BJ (cell line): ENCODE measurements at regions not wholly inside any gene's neighbourhood (a gene's known extent, or its start where the extent isn't known, plus 50 kb on each side); places are given as distances from the start of the nearest gene placed in this dataset.

Experiments
- CTCF ChIA-PET: fragments of 350-600 bp; formaldehyde crosslinking; extraction: SDS; loops from one replicate; lab custom pipeline; 2021; ENCODE audit warnings: antibody characterized with exemption, inconsistent platforms; lab: Yijun Ruan, JAX
- POLR2A ChIA-PET: fragments of 300-600 bp; sonication (Branson Sonifier 250); formaldehyde crosslinking; extraction: SDS; loops from one replicate; lab custom pipeline; 2021; ENCODE audit warnings: antibody characterized with exemption; lab: Charles Lee
- DNase-seq: peaks from one replicate; pipeline ENCODE4 v3.0.0-alpha.2; 2011; ENCODE audit warnings: low read depth
- H3K27me3 ChIP-seq: 2 replicates; pipeline ENCODE4 v1.6.0; 2011; ENCODE audit warnings: low read length; ENCODE audit not compliant: control insufficient read depth, insufficient read depth
- H3K36me3 ChIP-seq: 2 replicates; pipeline ENCODE4 v1.5.1; 2011; ENCODE audit warnings: low read length; ENCODE audit not compliant: control insufficient read depth, insufficient read depth
- H3K4me3 ChIP-seq: 2 replicates; pipeline ENCODE4 v1.5.1; 2011; ENCODE audit warnings: low read depth, mild to moderate bottlenecking, control low read depth, low read length
- TF ChIP-seq, protein P1 (sequence below): IDR thresholded peaks from 2 replicates; pipeline ENCODE4 v1.5.1; 2011; ENCODE audit warnings: low read depth, mild to moderate bottlenecking, control low read depth, inconsistent platforms, low read length, moderate library complexity; ENCODE audit not compliant: insufficient read depth

DNA sequence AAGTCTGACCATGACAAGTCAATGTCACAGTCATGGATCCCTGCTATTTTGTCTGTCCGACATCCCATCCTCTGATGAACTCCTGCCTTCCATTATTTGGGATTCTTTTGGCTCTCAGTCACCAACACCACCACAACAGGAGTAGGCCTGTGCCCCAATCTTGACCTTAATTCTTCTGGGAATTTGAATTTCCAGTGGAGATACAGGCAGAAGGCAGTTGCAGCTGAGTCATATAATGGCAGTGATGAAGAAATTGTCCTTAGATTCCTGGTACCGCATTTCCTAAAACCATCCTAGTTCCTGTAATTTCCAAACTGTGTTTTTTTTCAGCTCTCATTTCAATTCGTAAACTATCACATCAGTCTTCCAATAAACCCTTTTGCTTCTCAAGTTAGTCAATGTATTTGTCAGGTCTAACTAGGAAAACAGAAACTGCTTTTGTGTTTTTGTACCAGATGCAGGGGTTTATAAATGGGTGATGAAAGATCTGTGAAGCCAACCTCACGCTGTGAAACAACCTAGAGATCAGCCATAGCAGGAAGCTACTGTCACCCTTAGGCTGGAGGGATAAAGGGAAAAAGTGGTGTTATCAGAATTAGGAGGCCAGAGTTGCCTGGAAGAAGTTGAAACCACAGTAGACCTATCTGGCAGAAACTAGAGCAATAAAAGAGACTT lies 126.3 kb upstream of the TMEM108 start:
- H3K4me3 ChIP-seq = no peak overlapping the region
- no peaks in the 10 kb centered on the region for H3K36me3 ChIP-seq
- POLR2A ChIA-PET = no interaction called here
- no peak for DNase-seq
- CTCF ChIA-PET = no interaction called here
- H3K27me3 ChIP-seq = no peaks in the 10 kb centered on the region
- TF ChIP-seq, protein P1, sequence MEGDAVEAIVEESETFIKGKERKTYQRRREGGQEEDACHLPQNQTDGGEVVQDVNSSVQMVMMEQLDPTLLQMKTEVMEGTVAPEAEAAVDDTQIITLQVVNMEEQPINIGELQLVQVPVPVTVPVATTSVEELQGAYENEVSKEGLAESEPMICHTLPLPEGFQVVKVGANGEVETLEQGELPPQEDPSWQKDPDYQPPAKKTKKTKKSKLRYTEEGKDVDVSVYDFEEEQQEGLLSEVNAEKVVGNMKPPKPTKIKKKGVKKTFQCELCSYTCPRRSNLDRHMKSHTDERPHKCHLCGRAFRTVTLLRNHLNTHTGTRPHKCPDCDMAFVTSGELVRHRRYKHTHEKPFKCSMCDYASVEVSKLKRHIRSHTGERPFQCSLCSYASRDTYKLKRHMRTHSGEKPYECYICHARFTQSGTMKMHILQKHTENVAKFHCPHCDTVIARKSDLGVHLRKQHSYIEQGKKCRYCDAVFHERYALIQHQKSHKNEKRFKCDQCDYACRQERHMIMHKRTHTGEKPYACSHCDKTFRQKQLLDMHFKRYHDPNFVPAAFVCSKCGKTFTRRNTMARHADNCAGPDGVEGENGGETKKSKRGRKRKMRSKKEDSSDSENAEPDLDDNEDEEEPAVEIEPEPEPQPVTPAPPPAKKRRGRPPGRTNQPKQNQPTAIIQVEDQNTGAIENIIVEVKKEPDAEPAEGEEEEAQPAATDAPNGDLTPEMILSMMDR = no peak

DNA sequence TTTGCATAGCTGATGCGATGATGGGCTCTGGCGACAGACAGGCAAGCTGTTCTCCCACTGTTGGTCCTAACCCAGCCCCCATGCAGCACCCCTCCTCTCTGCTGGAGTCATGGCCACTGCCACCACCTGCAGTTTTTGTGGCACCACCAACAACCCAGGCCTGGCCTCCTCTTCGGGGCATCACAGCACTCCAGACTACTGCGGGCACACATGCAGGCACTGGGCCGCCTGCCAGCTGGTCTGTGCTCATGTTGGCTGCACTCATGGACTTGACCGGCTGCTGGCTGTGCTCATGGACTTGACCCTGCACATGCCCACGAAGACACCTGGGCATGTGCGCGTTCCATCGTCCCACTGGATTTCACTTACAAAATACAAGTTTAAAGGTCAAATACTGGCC lies 130.9 kb upstream of the TMEM108 start:
- ChIA-PET CTCF (no interaction called here), POLR2A (no interaction called here)
- Histone ChIP-seq H3K4me3 (no peak overlapping the region), H3K36me3 (no peaks in the 10 kb centered on the region), H3K27me3 (no peaks in the 10 kb centered on the region)
- DNase-seq = no peak
- TF ChIP-seq, protein P1 = no peak

DNA sequence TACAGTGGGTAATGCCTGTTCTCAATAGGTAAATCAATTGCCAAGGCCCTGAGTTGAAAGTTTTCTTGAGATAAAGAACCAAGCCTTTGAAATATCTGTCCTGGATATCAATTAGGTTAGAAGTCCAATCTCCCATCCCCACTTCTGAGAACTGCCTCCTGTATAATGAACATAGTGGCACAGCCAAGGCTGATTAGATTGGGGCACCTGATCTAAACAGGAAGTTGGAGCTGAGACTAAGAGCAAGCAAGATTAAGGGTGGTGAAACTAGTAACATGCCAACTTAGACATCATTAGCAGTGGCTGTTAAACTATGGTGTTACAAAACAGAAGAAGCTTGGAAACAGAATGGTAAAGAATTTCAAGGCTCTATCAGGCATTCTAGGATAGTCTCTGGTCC lies 137.7 kb upstream of the TMEM108 start:
- CTCF ChIA-PET = no interaction called here
- POLR2A ChIA-PET = no interaction called here
- no peak for DNase-seq
- Histone ChIP-seq H3K36me3 (no peaks in the 10 kb centered on the region), H3K27me3 (no peaks in the 10 kb centered on the region), H3K4me3 (no peak overlapping the region)
- TF ChIP-seq, protein P1 = no peak

DNA sequence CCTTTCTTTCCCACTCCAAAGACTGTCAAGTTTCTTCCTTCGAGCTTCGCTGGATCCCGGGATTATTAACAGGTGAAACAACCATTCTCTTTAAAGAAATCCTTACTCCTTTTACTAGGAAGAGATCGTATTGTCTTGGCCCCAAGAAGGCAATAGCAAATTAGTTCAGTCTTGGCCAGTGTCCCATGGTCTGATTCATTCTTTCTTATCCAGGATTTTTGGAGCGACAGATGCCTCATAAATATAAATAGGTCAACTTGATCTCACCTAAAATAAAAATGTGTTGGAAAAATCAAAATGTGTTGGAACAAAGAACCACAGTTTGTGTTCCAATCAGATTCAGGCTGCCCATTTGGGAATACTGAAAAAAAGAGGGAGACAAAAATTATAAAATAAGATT lies 140.1 kb upstream of the TMEM108 start:
- ChIA-PET CTCF (interaction anchor here (0.6 kb wide), 1 partner anchor 367 kb away, joined by 3 read pairs; no protein-coding TSS in a partner anchor), POLR2A (no interaction called here)
- TF ChIP-seq, protein P1 = no peak
- H3K27me3 ChIP-seq = no peaks in the 10 kb centered on the region
- H3K36me3 ChIP-seq = no peaks in the 10 kb centered on the region
- no peak for DNase-seq
- H3K4me3 ChIP-seq = no peak overlapping the region

DNA sequence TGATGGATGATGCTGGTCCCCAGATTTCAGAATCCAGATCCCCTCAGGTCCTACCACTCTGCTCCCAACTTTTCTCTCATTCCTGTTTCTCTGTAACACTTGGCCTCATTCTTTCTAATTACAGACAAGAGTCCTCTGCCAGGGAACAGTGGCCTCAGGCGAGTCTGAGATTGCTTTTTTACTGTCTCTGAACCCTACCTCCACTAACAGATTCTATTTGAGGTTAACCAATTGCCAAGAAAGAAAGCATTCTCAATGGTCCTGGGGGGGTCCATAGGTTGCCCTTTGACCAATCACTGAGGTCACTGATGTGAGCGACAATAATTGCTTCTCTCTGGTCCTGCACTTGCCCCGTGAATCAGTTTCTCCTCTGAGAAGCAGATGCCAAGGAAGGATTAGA lies 145.2 kb upstream of the TMEM108 start:
- TF ChIP-seq, protein P1 = no peak
- H3K36me3 ChIP-seq = no peaks in the 10 kb centered on the region
- no peak for DNase-seq
- CTCF ChIA-PET = no interaction called here
- no peak overlapping the region for H3K4me3 ChIP-seq
- no peaks in the 10 kb centered on the region for H3K27me3 ChIP-seq
- POLR2A ChIA-PET = no interaction called here
